Loucy (cell line): ENCODE measurements at regions not wholly inside any gene's neighbourhood (a gene's known extent, or its start where the extent isn't known, plus 50 kb on each side); places are given as distances from the start of the nearest gene placed in this dataset.

Experiments used
- CTCF ChIP-seq: fragments of 200-600 bp; sonication (generic); conservative IDR thresholded peaks from 2 replicates; pipeline ENCODE4 v1.5.1; 2014; ENCODE audit warnings: mild to moderate bottlenecking, antibody characterized with exemption, low read length
- EZH2phosphoT487 ChIP-seq: fragments of 200-600 bp; IDR thresholded peaks from 2 replicates; pipeline ENCODE4 v1.6.1; 2018; ENCODE audit warnings: antibody characterized with exemption, mild to moderate bottlenecking, moderate library complexity, borderline replicate concordance

- TF ChIP-seq CTCF (no peak), EZH2phosphoT487 (no peak)
Measured at GRCh38 chr5:125965577-125965976, 457.6 kb upstream of the GRAMD2B start.
